Panc1 (cell line): ENCODE measurements at regions not wholly inside any gene's neighbourhood (a gene's known extent, or its start where the extent isn't known, plus 50 kb on each side); places are given as distances from the start of the nearest gene placed in this dataset.

Source experiments
- ATAC-seq: fragments of 200-7000 bp; cut with Tn5 transposase; 2 replicates; pipeline ENCODE4 v1.9.1; 2020; ENCODE audit warnings: mild to moderate bottlenecking, moderate library complexity
- BruUV-seq: library from RNA; stranded (reverse); fragments of 400-500 nt; replicated peaks from 2 replicates; lab custom pipeline; 2021; lab: Mats Ljungman, UMichigan
- CTCF ChIA-PET: fragments of 300-600 bp; sonication (Branson Sonifier 250); formaldehyde crosslinking; loops from one replicate; lab custom pipeline; 2022; ENCODE audit warnings: antibody characterized with exemption; lab: Charles Lee
- POLR2A ChIA-PET: fragments of 300-600 bp; sonication (Branson Sonifier 250); formaldehyde crosslinking; loops from one replicate; lab custom pipeline; 2022; ENCODE audit warnings: antibody characterized with exemption; lab: Charles Lee
- DNase-seq: peaks from one replicate; pipeline ENCODE4 v3.0.0-alpha.2; 2010; ENCODE audit warnings: low read depth, low spot score
- H3K27ac ChIP-seq: 2 replicates; pipeline ENCODE4 v1.5.1; 2011; ENCODE audit warnings: mild to moderate bottlenecking, low read length, inconsistent platforms
- H3K27me3 ChIP-seq: fragments of 200-500 bp; sonication (Bioruptor generic); 2 replicates; pipeline ENCODE4 v1.6.0; 2014; ENCODE audit warnings: low read length, inconsistent platforms; ENCODE audit not compliant: control insufficient read depth, insufficient read depth
- H3K36me3 ChIP-seq: fragments of 200-500 bp; sonication (Bioruptor generic); 2 replicates; pipeline ENCODE4 v1.5.1; 2014; ENCODE audit warnings: inconsistent platforms, mild to moderate bottlenecking, low read length, moderate library complexity; ENCODE audit not compliant: control insufficient read depth, insufficient read depth
- H3K4me1 ChIP-seq: 2 replicates; pipeline ENCODE4 v1.5.1; 2011; ENCODE audit warnings: inconsistent platforms, mild to moderate bottlenecking, low read length, moderate library complexity; ENCODE audit not compliant: control insufficient read depth, insufficient read depth
- H3K4me3 ChIP-seq, 2 experiments: 2 replicates each; pipeline ENCODE4 v1.5.1; 2011 to 2012; ENCODE audit warnings: low read depth in 2 of 2, low read length in 2 of 2, mild to moderate bottlenecking in 2 of 2, inconsistent platforms in 1 of 2, moderate library complexity in 1 of 2
- H3K9me3 ChIP-seq: fragments of 200-500 bp; sonication (Bioruptor generic); 2 replicates; pipeline ENCODE4 v1.5.1; 2014; ENCODE audit warnings: low read depth, mild to moderate bottlenecking, inconsistent platforms, low read length, moderate library complexity; ENCODE audit not compliant: control insufficient read depth, insufficient read depth
- POLR2AphosphoS5 ChIP-seq: IDR thresholded peaks from 2 replicates; pipeline ENCODE4 v1.6.1; 2012; ENCODE audit warnings: mild to moderate bottlenecking, low read depth, low read length, moderate library complexity
- SIN3A ChIP-seq: IDR thresholded peaks from 2 replicates; pipeline ENCODE4 v1.6.1; 2012; ENCODE audit warnings: low read depth, mild to moderate bottlenecking, low read length, moderate library complexity, borderline replicate concordance; ENCODE audit not compliant: insufficient read depth
- TCF7L2 ChIP-seq: IDR thresholded peaks from 2 replicates; pipeline ENCODE4 v1.6.1; 2011; ENCODE audit warnings: mild to moderate bottlenecking, low read depth, low read length, inconsistent platforms
- in situ Hi-C: cut with HindIII; loops from 2 replicates; pipeline ENCODE4 v1.10.0; 2016; ENCODE audit warnings: low sequenced_read_pairs, low pct_unique_long_range_greater_than_20kb
- intact Hi-C: fragments of 100-400 bp; cut with micrococcal nuclease; formaldehyde crosslinking; loops from one replicate; pipeline ENCODE4 v1.10.0; 2022; ENCODE audit not compliant: unreplicated experiment
- TF ChIP-seq, protein P1 (sequence below): fragments of 450-650 bp; IDR thresholded peaks from 2 replicates; pipeline ENCODE4 v1.5.1; 2017; ENCODE audit warnings: mild to moderate bottlenecking
- TF ChIP-seq, protein P2 (sequence below), 2 experiments: IDR thresholded peaks; 2 replicates each; pipeline ENCODE4 v1.6.1; 2011 to 2012; ENCODE audit warnings: low read depth in 2 of 2, control low read depth in 1 of 2, low read length in 1 of 2, mild to moderate bottlenecking in 1 of 2, moderate library complexity in 1 of 2; ENCODE audit not compliant: insufficient read depth in 1 of 2

DNA sequence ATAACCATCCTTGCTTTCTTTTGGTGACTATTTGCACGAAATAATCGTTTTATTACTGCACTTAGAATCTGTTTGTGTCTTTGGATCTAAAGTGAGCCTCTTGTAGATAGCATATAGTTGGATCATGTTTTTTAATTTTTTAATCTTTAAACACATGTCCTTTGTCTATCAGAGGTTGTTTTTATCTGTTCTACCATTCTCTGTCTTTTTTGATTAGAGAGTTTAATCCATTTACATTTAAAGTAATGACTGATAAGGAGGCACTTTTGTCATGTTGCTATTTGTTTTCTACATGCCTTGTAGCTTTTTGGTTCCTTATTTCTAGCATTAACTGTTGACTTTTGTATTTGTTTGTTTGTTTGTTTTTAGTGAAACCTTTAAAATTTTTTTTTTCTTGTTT lies 506.2 kb upstream of the RGS6 start:
- no peaks in the 10 kb centered on the region for H3K4me1 ChIP-seq
- no peaks in the 10 kb centered on the region for H3K36me3 ChIP-seq
- in situ Hi-C loops, result no loop called here
- H3K4me3 ChIP-seq, result no peak overlapping the region
- intact Hi-C loops, result no loop called here
- POLR2A ChIA-PET, result no interaction called here
- no peak for ATAC-seq
- no TSS peak for BruUV-seq
- TF ChIP-seq, protein P1, sequence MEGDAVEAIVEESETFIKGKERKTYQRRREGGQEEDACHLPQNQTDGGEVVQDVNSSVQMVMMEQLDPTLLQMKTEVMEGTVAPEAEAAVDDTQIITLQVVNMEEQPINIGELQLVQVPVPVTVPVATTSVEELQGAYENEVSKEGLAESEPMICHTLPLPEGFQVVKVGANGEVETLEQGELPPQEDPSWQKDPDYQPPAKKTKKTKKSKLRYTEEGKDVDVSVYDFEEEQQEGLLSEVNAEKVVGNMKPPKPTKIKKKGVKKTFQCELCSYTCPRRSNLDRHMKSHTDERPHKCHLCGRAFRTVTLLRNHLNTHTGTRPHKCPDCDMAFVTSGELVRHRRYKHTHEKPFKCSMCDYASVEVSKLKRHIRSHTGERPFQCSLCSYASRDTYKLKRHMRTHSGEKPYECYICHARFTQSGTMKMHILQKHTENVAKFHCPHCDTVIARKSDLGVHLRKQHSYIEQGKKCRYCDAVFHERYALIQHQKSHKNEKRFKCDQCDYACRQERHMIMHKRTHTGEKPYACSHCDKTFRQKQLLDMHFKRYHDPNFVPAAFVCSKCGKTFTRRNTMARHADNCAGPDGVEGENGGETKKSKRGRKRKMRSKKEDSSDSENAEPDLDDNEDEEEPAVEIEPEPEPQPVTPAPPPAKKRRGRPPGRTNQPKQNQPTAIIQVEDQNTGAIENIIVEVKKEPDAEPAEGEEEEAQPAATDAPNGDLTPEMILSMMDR, result no peak
- TF ChIP-seq, protein P2, sequence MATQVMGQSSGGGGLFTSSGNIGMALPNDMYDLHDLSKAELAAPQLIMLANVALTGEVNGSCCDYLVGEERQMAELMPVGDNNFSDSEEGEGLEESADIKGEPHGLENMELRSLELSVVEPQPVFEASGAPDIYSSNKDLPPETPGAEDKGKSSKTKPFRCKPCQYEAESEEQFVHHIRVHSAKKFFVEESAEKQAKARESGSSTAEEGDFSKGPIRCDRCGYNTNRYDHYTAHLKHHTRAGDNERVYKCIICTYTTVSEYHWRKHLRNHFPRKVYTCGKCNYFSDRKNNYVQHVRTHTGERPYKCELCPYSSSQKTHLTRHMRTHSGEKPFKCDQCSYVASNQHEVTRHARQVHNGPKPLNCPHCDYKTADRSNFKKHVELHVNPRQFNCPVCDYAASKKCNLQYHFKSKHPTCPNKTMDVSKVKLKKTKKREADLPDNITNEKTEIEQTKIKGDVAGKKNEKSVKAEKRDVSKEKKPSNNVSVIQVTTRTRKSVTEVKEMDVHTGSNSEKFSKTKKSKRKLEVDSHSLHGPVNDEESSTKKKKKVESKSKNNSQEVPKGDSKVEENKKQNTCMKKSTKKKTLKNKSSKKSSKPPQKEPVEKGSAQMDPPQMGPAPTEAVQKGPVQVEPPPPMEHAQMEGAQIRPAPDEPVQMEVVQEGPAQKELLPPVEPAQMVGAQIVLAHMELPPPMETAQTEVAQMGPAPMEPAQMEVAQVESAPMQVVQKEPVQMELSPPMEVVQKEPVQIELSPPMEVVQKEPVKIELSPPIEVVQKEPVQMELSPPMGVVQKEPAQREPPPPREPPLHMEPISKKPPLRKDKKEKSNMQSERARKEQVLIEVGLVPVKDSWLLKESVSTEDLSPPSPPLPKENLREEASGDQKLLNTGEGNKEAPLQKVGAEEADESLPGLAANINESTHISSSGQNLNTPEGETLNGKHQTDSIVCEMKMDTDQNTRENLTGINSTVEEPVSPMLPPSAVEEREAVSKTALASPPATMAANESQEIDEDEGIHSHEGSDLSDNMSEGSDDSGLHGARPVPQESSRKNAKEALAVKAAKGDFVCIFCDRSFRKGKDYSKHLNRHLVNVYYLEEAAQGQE (IDR thresholded peaks at IDR 0.05; ENCODE audit: insufficient read depth in 1 of 2, low read depth in 2 of 2, low read length in 1 of 2), result no peak
- no peak for TF ChIP-seq TCF7L2
- TF ChIP-seq POLR2AphosphoS5, result no peak
- TF ChIP-seq SIN3A, result no peak
- CTCF ChIA-PET, result no interaction called here
- no peak for DNase-seq
- no peak overlapping the region for H3K27ac ChIP-seq
- no peaks in the 10 kb centered on the region for H3K27me3 ChIP-seq
- H3K9me3 ChIP-seq, result no peaks in the 10 kb centered on the region

DNA sequence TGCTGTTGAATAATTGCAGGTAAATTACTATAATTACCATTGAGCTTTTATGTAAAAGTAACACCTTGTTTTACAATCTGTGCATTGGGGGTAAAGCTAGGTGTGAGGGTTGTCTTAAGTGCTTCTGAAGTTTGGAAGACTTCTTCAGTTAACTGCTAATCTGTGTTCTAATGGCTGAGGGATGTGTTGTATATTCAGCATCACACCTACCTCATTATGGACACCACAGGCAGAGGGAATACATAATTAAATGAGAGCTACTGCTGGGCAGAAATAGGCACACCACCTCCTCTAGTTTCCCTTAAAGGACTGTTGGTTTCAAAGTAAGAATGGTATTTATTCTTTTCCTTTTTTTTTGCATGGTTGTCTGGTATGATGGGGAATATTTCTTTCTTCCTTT lies 502.3 kb upstream of the RGS6 start:
- no peaks in the 10 kb centered on the region for H3K4me1 ChIP-seq
- no peak for ATAC-seq
- no TSS peak for BruUV-seq
- no peak overlapping the region for H3K4me3 ChIP-seq
- H3K36me3 ChIP-seq, result no peaks in the 10 kb centered on the region
- ChIA-PET CTCF (no interaction called here), POLR2A (no interaction called here)
- no peaks in the 10 kb centered on the region for H3K9me3 ChIP-seq
- intact Hi-C loops (no loop called here), in situ Hi-C loops (no loop called here)
- no peaks in the 10 kb centered on the region for H3K27me3 ChIP-seq
- no peak overlapping the region for H3K27ac ChIP-seq
- TF ChIP-seq, protein P1, result no peak
- TF ChIP-seq SIN3A (no peak), POLR2AphosphoS5 (no peak), TCF7L2 (no peak)
- TF ChIP-seq, protein P2 (IDR thresholded peaks at IDR 0.05; ENCODE audit: insufficient read depth in 1 of 2, low read depth in 2 of 2, low read length in 1 of 2), result no peak
- no peak for DNase-seq
